WTC11 (cell line): ENCODE measurements at regions not wholly inside any gene's neighbourhood (a gene's known extent, or its start where the extent isn't known, plus 50 kb on each side); places are given as distances from the start of the nearest gene placed in this dataset.

Experiments used
- ATAC-seq: fragments of 200-7000 bp; cut with Tn5 transposase; 2 replicates; pipeline ENCODE4 v1.10.0; 2021; ENCODE audit warnings: mild to moderate bottlenecking, moderate library complexity
- CTCF ChIA-PET: fragments of 300-600 bp; sonication (Branson Sonifier 250); formaldehyde crosslinking; loops from one replicate; lab custom pipeline; 2021; ENCODE audit warnings: antibody characterized with exemption; lab: Charles Lee
- POLR2A ChIA-PET: fragments of 350-600 bp; sonication (Branson Sonifier 250); formaldehyde crosslinking; loops from one replicate; lab custom pipeline; 2021; ENCODE audit warnings: antibody characterized with exemption; lab: Charles Lee
- DNase-seq: peaks from one replicate; pipeline ENCODE4 v3.0.0; 2021; ENCODE audit warnings: low spot score
- H3K27ac Mint-ChIP-seq: 2 replicates; pipeline ENCODE4 v1.8.0; 2021; ENCODE audit warnings: mixed read lengths
- H3K27me3 Mint-ChIP-seq: 2 replicates; pipeline ENCODE4 v1.8.0; 2021; ENCODE audit warnings: low read depth, mild to moderate bottlenecking, moderate library complexity, mixed read lengths
- H3K36me3 Mint-ChIP-seq: 2 replicates; pipeline ENCODE4 v1.8.0; 2021; ENCODE audit warnings: mixed read lengths
- H3K4me1 Mint-ChIP-seq: 2 replicates; pipeline ENCODE4 v1.8.0; 2022; ENCODE audit warnings: mixed read lengths
- H3K4me3 Mint-ChIP-seq: 2 replicates; pipeline ENCODE4 v1.8.0; 2021; ENCODE audit warnings: mild to moderate bottlenecking, moderate library complexity, mixed read lengths
- H3K9me3 Mint-ChIP-seq: 2 replicates; pipeline ENCODE4 v1.8.0; 2021; ENCODE audit warnings: mixed read lengths
- AFF4 ChIP-seq: sonication (generic); formaldehyde crosslinking; IDR thresholded peaks from 2 replicates; pipeline ENCODE4 v1.8.1; 2023; ENCODE audit warnings: mild to moderate bottlenecking, missing genetic modification reagents, borderline replicate concordance
- ATF1 ChIP-seq: sonication (generic); formaldehyde crosslinking; IDR thresholded peaks from 2 replicates; pipeline ENCODE4 v1.8.1; 2023; ENCODE audit warnings: mild to moderate bottlenecking, moderate library complexity, missing genetic modification reagents
- CDX4 ChIP-seq: fragments of 250-450 bp; sonication (Bioruptor Pico); IDR thresholded peaks from 2 replicates; pipeline ENCODE4 v1.9.0; 2021; ENCODE audit warnings: moderate library complexity, mild to moderate bottlenecking, inconsistent platforms, borderline replicate concordance
- FOXK1 ChIP-seq: sonication (generic); formaldehyde crosslinking; IDR thresholded peaks from 2 replicates; pipeline ENCODE4 v1.8.0; 2022; ENCODE audit warnings: mild to moderate bottlenecking, moderate library complexity, missing genetic modification reagents
- HMGXB4 ChIP-seq: sonication (generic); formaldehyde crosslinking; IDR thresholded peaks from 2 replicates; pipeline ENCODE4 v1.8.1; 2023; ENCODE audit warnings: mild to moderate bottlenecking, moderate library complexity, missing genetic modification reagents
- MLX ChIP-seq: sonication (generic); formaldehyde crosslinking; IDR thresholded peaks from 2 replicates; pipeline ENCODE4 v1.8.1; 2023; ENCODE audit warnings: mild to moderate bottlenecking, missing genetic modification reagents, moderate library complexity
- NFYB ChIP-seq: sonication (generic); formaldehyde crosslinking; conservative IDR thresholded peaks from 2 replicates; pipeline ENCODE4 v1.8.0; 2022; ENCODE audit warnings: low read depth, missing genetic modification reagents
- NR3C1 ChIP-seq: sonication (generic); formaldehyde crosslinking; conservative IDR thresholded peaks from 2 replicates; pipeline ENCODE4 v1.8.1; 2023; ENCODE audit warnings: low read depth, mild to moderate bottlenecking, missing genetic modification reagents
- OVOL2 ChIP-seq: fragments of 250-450 bp; sonication (Bioruptor Pico); IDR thresholded peaks from 2 replicates; pipeline ENCODE4 v1.9.0; 2021; ENCODE audit warnings: mild to moderate bottlenecking, borderline replicate concordance
- SMAD3 ChIP-seq: sonication (generic); formaldehyde crosslinking; IDR thresholded peaks from 2 replicates; pipeline ENCODE4 v1.8.0; 2022; ENCODE audit warnings: missing genetic modification reagents, mild to moderate bottlenecking, borderline replicate concordance
- SP1 ChIP-seq: sonication (generic); formaldehyde crosslinking; conservative IDR thresholded peaks from 2 replicates; pipeline ENCODE4 v1.8.1; 2022; ENCODE audit warnings: missing genetic modification reagents
- TEAD1 ChIP-seq: sonication (generic); formaldehyde crosslinking; IDR thresholded peaks from 2 replicates; pipeline ENCODE4 v1.8.0; 2022; ENCODE audit warnings: mild to moderate bottlenecking, missing genetic modification reagents
- USF1 ChIP-seq: sonication (generic); formaldehyde crosslinking; IDR thresholded peaks from 2 replicates; pipeline ENCODE4 v1.8.0; 2022; ENCODE audit warnings: mild to moderate bottlenecking, missing genetic modification reagents
- ZNF138 ChIP-seq: sonication (generic); formaldehyde crosslinking; conservative IDR thresholded peaks from 2 replicates; pipeline ENCODE4 v1.8.1; 2022; ENCODE audit warnings: mild to moderate bottlenecking, moderate library complexity, missing genetic modification reagents
- ZNF219 ChIP-seq: sonication (generic); formaldehyde crosslinking; IDR thresholded peaks from 2 replicates; pipeline ENCODE4 v1.8.0; 2023; ENCODE audit warnings: missing genetic modification reagents, mild to moderate bottlenecking, borderline replicate concordance
- ZNF263 ChIP-seq: sonication (generic); formaldehyde crosslinking; IDR thresholded peaks from 2 replicates; pipeline ENCODE4 v1.8.1; 2022; ENCODE audit warnings: low read depth, mild to moderate bottlenecking, moderate library complexity, missing genetic modification reagents
- ZNF423 ChIP-seq: fragments of 250-450 bp; sonication (Bioruptor Pico); IDR thresholded peaks from 2 replicates; pipeline ENCODE4 v2.1.2; 2022; ENCODE audit warnings: mild to moderate bottlenecking, moderate library complexity
- ZNF425 ChIP-seq: fragments of 250-450 bp; sonication (Bioruptor Pico); conservative IDR thresholded peaks from 2 replicates; pipeline ENCODE4 v1.9.0; 2021; ENCODE audit warnings: mild to moderate bottlenecking
- ZNF671 ChIP-seq: fragments of 250-450 bp; sonication (Bioruptor Pico); IDR thresholded peaks from 2 replicates; pipeline ENCODE4 v1.8.0; 2021; ENCODE audit warnings: mild to moderate bottlenecking
- TF ChIP-seq, protein P1 (sequence below): fragments of 250-450 bp; sonication (Bioruptor Pico); IDR thresholded peaks from 2 replicates; pipeline ENCODE4 v1.9.0; 2021; ENCODE audit warnings: mild to moderate bottlenecking, borderline replicate concordance

DNA sequence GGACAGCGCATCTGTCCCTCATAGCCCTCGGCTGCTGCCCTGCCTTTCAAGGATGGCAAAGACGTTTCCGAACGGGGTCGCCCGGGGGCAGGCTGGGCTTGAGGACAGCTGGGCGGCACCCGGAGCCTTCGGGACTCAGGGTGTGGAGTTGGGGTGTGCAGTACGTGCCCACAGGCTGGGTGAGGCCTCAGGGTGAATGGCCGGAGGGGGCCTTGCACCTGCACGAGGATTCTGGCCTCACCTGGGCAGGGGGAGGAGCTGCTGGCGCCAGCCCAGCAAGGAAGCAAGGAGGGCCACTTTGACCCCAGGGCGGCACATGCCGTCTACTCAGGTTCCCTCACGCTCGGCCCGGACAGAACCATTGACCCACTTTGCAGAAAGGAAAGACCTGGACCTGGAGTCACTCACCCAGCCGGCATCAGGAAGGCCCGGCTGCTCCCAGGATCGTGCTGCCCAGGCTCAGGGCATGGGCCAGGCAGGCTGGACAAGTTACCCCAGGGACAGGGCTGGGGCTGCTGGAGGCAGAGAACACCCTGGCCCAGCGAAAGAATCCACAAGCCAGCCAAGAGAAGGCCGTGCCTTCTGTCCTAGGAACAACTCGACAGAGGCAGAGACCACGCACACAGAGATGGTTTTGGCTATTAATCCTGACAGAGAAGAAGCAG, 65.1 kb upstream of the TTC34 start:
- H3K27ac Mint-ChIP-seq, result no peak overlapping the region
- H3K4me3 Mint-ChIP-seq, result no peak overlapping the region
- H3K27me3 Mint-ChIP-seq, result no peaks in the 10 kb centered on the region; the same call in 1 of the 2 replicates
- DNase-seq, result no peak
- CTCF ChIA-PET, result interaction anchor here (1.3 kb wide), 1 partner anchor 558 kb away, joined by 3 read pairs; no protein-coding TSS in a partner anchor
- H3K9me3 Mint-ChIP-seq, result peaks cover 9% of the 10 kb centered on the region
- POLR2A ChIA-PET, result no interaction called here
- ATAC-seq, result no peak
- H3K36me3 Mint-ChIP-seq, result peaks cover 22% of the 10 kb centered on the region
- H3K4me1 Mint-ChIP-seq, result no peaks in the 10 kb centered on the region
- TF ChIP-seq SMAD3 (CRISPR knock-in tag), result no peak
- no peak for TF ChIP-seq ZNF138 (CRISPR knock-in tag)
- TF ChIP-seq NR3C1 (CRISPR knock-in tag), result no peak
- TF ChIP-seq TEAD1, result no peak
- TF ChIP-seq ATF1 (CRISPR knock-in tag), result no peak
- no peak for TF ChIP-seq HMGXB4 (CRISPR knock-in tag)
- no peak for TF ChIP-seq USF1 (CRISPR knock-in tag)
- TF ChIP-seq AFF4 (CRISPR knock-in tag), result no peak
- no peak for TF ChIP-seq FOXK1
- no peak for TF ChIP-seq ZNF263 (CRISPR knock-in tag)
- no peak for TF ChIP-seq NFYB
- no peak for TF ChIP-seq MLX (CRISPR knock-in tag)
- no peak for TF ChIP-seq ZNF423 (CRISPR knock-in tag)
- no peak for TF ChIP-seq ZNF671 (CRISPR knock-in tag)
- TF ChIP-seq OVOL2 (CRISPR knock-in tag), result no peak
- TF ChIP-seq ZNF425, result no peak
- no peak for TF ChIP-seq CDX4 (CRISPR knock-in tag)
- no peak for TF ChIP-seq SP1
- TF ChIP-seq, protein P1, sequence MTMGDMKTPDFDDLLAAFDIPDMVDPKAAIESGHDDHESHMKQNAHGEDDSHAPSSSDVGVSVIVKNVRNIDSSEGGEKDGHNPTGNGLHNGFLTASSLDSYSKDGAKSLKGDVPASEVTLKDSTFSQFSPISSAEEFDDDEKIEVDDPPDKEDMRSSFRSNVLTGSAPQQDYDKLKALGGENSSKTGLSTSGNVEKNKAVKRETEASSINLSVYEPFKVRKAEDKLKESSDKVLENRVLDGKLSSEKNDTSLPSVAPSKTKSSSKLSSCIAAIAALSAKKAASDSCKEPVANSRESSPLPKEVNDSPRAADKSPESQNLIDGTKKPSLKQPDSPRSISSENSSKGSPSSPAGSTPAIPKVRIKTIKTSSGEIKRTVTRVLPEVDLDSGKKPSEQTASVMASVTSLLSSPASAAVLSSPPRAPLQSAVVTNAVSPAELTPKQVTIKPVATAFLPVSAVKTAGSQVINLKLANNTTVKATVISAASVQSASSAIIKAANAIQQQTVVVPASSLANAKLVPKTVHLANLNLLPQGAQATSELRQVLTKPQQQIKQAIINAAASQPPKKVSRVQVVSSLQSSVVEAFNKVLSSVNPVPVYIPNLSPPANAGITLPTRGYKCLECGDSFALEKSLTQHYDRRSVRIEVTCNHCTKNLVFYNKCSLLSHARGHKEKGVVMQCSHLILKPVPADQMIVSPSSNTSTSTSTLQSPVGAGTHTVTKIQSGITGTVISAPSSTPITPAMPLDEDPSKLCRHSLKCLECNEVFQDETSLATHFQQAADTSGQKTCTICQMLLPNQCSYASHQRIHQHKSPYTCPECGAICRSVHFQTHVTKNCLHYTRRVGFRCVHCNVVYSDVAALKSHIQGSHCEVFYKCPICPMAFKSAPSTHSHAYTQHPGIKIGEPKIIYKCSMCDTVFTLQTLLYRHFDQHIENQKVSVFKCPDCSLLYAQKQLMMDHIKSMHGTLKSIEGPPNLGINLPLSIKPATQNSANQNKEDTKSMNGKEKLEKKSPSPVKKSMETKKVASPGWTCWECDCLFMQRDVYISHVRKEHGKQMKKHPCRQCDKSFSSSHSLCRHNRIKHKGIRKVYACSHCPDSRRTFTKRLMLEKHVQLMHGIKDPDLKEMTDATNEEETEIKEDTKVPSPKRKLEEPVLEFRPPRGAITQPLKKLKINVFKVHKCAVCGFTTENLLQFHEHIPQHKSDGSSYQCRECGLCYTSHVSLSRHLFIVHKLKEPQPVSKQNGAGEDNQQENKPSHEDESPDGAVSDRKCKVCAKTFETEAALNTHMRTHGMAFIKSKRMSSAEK (CRISPR knock-in tag), result no peak
- TF ChIP-seq ZNF219 (CRISPR knock-in tag), result no peak
- TF ChIP-seq, all 79 proteins: peak for 0
